ENCODE measurements at regions not wholly inside any gene's neighbourhood (a gene's known extent, or its start where the extent isn't known, plus 50 kb on each side); places are given as distances from the start of the nearest gene placed in this dataset.

DNA sequence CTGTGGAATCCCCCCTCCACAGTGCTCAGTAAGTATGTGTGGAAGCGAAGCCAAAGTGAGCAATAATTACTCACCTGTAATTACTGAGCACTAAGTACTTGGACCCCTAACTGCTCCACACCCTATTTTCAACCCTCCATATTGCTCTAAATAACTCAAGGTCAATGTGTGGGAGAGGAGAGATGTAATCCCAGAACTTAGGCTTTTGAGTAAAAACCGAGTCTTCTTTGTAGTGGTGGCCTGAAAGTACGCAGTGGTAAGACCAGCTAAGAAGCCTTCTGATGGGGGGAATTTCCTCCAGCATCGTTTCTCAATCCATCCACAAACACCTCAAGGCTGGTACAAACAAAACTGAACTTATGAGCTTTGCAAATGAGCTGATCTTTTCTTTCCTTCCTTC lies 551.6 kb downstream of the ZEB2 start:
- Histone ChIP-seq H3K9me3 (no peaks in the 10 kb centered on the region), H3K36me3 (peaks cover 0 to 20% (median 0%) of the 10 kb centered on the region in 6 donors), H3K4me3 (no peak overlapping the region), H3K27me3 (replicated peaks in 1 of 7) (no peaks in the 10 kb centered on the region), H3K4me1 (no peaks in the 10 kb centered on the region), H3K27ac (no peak overlapping the region)
- DNase-seq = no peak
- intact Hi-C loops (cut with DNase I; ENCODE audit: low total_unique reads) = no loop called here
- WGBS, 5 donors = 82 to 85% (median 84%) methylated on average over 4 of the region's 4 CpGs
- TF ChIP-seq POLR2AphosphoS5 (IDR thresholded peaks at IDR 0.05) = no peak
- no peak for TF ChIP-seq POLR2A (IDR thresholded peaks at IDR 0.05)
- TF ChIP-seq CTCF (IDR thresholded peaks at IDR 0.05 in 8 of 11, conservative IDR thresholded peaks at IDR 0.05 in 3 of 11) = no peak

DNA sequence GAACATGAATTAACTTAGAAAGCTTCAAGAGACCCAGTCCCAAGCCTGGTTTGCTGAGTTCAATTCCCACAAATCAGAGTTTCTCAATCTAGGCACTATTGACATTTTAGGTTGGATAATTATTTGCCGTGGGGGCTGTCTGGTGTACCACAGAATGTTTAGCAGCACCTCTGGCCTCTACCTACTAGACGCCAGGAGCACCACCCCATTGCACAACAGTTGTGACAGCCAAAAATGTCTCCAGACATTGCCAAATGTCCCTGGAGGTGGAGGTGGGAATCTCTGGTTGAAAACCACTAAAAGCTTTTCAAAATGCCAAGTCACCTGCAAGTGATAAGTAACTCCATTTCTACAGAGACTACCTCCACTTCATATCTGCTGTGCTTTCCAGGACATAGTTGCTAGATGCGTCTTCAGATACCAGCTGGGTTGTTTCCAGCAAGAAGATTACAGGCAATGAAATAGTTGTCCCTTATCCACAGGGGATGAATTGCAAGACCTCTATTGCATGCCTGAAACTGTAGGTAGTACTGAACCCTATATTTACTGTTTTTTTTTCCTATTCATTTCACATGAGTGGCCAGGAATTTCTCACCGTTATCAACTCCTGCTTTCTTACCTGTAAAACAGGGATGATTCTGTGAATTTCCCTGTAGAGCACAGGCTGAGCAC lies 554.3 kb downstream of the ZEB2 start:
- no peaks in the 10 kb centered on the region for H3K4me1 ChIP-seq
- H3K27me3 ChIP-seq (replicated peaks in 1 of 7) = no peaks in the 10 kb centered on the region

GRCh38 chr2:143964891-143965290 lies 555.0 kb downstream of the ZEB2 start:
- peaks cover 0 to 30% (median 2%) of the 10 kb centered on the region in 6 donors for H3K36me3 ChIP-seq
- no peaks in the 10 kb centered on the region for H3K4me1 ChIP-seq
- 84 to 98% (median 92%) methylated on average over 1 of the region's 1 CpG for WGBS, 5 donors
- DNase-seq = no peak
- no peak overlapping the region for H3K27ac ChIP-seq
- no peaks in the 10 kb centered on the region for H3K27me3 ChIP-seq (replicated peaks in 1 of 7)
- TF ChIP-seq CTCF (IDR thresholded peaks at IDR 0.05 in 8 of 11, conservative IDR thresholded peaks at IDR 0.05 in 3 of 11) (no peak), POLR2A (IDR thresholded peaks at IDR 0.05) (no peak), POLR2AphosphoS5 (IDR thresholded peaks at IDR 0.05) (no peak)
- H3K9me3 ChIP-seq = peaks cover 0 to 7% (median 0%) of the 10 kb centered on the region in 8 donors
- H3K4me3 ChIP-seq = no peak overlapping the region
- intact Hi-C loops (cut with DNase I; ENCODE audit: low total_unique reads) = no loop called here

More for the DNA sequence above, 554.3 kb downstream of the ZEB2 start:
- H3K9me3 ChIP-seq = peaks cover 0 to 6% (median 0%) of the 10 kb centered on the region in 8 donors
- intact Hi-C loops (cut with DNase I; ENCODE audit: low total_unique reads) = no loop called here
- DNase-seq = no peak
- WGBS, 5 donors = 90 to 100% (median 99%) methylated on average over 3 to 4 of the region's 4 CpGs
- peaks cover 0 to 30% (median 2%) of the 10 kb centered on the region in 6 donors for H3K36me3 ChIP-seq
- no peak overlapping the region for H3K27ac ChIP-seq
- TF ChIP-seq POLR2A (IDR thresholded peaks at IDR 0.05) (no peak), CTCF (IDR thresholded peaks at IDR 0.05 in 8 of 11, conservative IDR thresholded peaks at IDR 0.05 in 3 of 11) (no peak), POLR2AphosphoS5 (IDR thresholded peaks at IDR 0.05) (no peak)
- no peak overlapping the region for H3K4me3 ChIP-seq

DNA sequence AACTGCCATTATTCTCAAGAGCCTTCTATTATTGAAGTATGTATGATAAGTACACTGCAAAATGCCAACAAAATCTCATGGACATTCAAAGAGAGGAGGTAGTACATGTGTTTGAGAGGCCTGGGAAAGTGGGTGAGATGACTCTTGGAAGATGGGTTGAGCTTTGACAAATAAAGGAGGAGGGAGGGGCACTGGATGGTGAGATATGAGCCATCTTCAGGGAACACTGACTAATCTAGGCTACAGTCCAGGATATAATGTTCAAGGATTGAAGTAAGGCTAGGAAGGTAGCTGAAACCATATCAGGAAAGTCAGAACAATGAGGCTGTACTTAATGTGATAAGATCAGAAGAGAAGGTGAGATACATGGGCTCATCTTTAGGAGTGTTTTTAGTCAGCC lies 559.7 kb downstream of the ZEB2 start:
- Histone ChIP-seq H3K4me3 (no peak overlapping the region), H3K27me3 (replicated peaks in 1 of 7) (no peaks in the 10 kb centered on the region), H3K4me1 (no peaks in the 10 kb centered on the region), H3K36me3 (peaks cover 0 to 10% (median 2%) of the 10 kb centered on the region in 6 donors), H3K9me3 (peaks cover 0 to 7% (median 0%) of the 10 kb centered on the region in 8 donors), H3K27ac (no peak overlapping the region)
- no peak for TF ChIP-seq POLR2A (IDR thresholded peaks at IDR 0.05)
- no peak for TF ChIP-seq CTCF (IDR thresholded peaks at IDR 0.05 in 8 of 11, conservative IDR thresholded peaks at IDR 0.05 in 3 of 11)
- TF ChIP-seq POLR2AphosphoS5 (IDR thresholded peaks at IDR 0.05) = no peak
- DNase-seq = no peak
- intact Hi-C loops (cut with DNase I; ENCODE audit: low total_unique reads) = no loop called here

Measured in spleen (tissue), 11 donors.